ENCODE measurements at regions not wholly inside any gene's neighbourhood (a gene's known extent, or its start where the extent isn't known, plus 50 kb on each side); places are given as distances from the start of the nearest gene placed in this dataset.

GRCh38 chr12:30197392-30198057 lies 413.8 kb upstream of the TMTC1 start:
- H3K9me3 ChIP-seq (ENCODE audit: control insufficient read depth, insufficient read depth, low read length), result no peaks in the 10 kb centered on the region
- no peak for ATAC-seq
- no peak overlapping the region for H3K4me3 ChIP-seq (ENCODE audit: low read length)
- peaks cover 2% of the 10 kb centered on the region for H3K27me3 ChIP-seq (ENCODE audit: control insufficient read depth, insufficient read depth, low read length)
- no peaks in the 10 kb centered on the region for H3K4me1 ChIP-seq (ENCODE audit: control insufficient read depth, insufficient read depth, low read length)
- DNase-seq, result no peak
- intact Hi-C loops (cut with micrococcal nuclease), result no loop called here
- Mint-ChIP-seq H3K27ac (no peak overlapping the region), H3K4me3 (no peak overlapping the region), H3K4me1 (no peaks in the 10 kb centered on the region), H3K27me3 (ENCODE audit: low read depth in 2 of 2) (peaks cover 0 to 2% of the 10 kb centered on the region in 2 donors), H3K9me3 (peaks cover 0 to 2% of the 10 kb centered on the region in 2 donors), H3K36me3 (no peaks in the 10 kb centered on the region)
- TF ChIP-seq, protein P1, sequence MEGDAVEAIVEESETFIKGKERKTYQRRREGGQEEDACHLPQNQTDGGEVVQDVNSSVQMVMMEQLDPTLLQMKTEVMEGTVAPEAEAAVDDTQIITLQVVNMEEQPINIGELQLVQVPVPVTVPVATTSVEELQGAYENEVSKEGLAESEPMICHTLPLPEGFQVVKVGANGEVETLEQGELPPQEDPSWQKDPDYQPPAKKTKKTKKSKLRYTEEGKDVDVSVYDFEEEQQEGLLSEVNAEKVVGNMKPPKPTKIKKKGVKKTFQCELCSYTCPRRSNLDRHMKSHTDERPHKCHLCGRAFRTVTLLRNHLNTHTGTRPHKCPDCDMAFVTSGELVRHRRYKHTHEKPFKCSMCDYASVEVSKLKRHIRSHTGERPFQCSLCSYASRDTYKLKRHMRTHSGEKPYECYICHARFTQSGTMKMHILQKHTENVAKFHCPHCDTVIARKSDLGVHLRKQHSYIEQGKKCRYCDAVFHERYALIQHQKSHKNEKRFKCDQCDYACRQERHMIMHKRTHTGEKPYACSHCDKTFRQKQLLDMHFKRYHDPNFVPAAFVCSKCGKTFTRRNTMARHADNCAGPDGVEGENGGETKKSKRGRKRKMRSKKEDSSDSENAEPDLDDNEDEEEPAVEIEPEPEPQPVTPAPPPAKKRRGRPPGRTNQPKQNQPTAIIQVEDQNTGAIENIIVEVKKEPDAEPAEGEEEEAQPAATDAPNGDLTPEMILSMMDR (IDR thresholded peaks at IDR 0.05), result no peak
- WGBS (ENCODE audit: insufficient coverage), result 70% methylated on average over 4 of the region's 6 CpGs
- no peak overlapping the region for H3K27ac ChIP-seq (ENCODE audit: low read length)
- no peaks in the 10 kb centered on the region for H3K36me3 ChIP-seq (ENCODE audit: control insufficient read depth, insufficient read depth, low read length)

GRCh38 chr12:30191696-30192455 lies 408.1 kb upstream of the TMTC1 start:
- peaks cover 0 to 2% of the 10 kb centered on the region in 2 donors for H3K9me3 Mint-ChIP-seq
- H3K27ac Mint-ChIP-seq, result no peak overlapping the region
- Histone ChIP-seq H3K4me1 (ENCODE audit: control insufficient read depth, insufficient read depth, low read length) (no peaks in the 10 kb centered on the region), H3K36me3 (ENCODE audit: control insufficient read depth, insufficient read depth, low read length) (no peaks in the 10 kb centered on the region), H3K9me3 (ENCODE audit: control insufficient read depth, insufficient read depth, low read length) (no peaks in the 10 kb centered on the region), H3K4me3 (ENCODE audit: low read length) (no peak overlapping the region), H3K27me3 (ENCODE audit: control insufficient read depth, insufficient read depth, low read length) (no peaks in the 10 kb centered on the region), H3K27ac (ENCODE audit: low read length) (no peak overlapping the region)
- TF ChIP-seq, protein P1 (IDR thresholded peaks at IDR 0.05), result no peak
- no peaks in the 10 kb centered on the region for H3K27me3 Mint-ChIP-seq (ENCODE audit: low read depth in 2 of 2)
- DNase-seq (no peak), ATAC-seq (no peak)
- H3K4me3 Mint-ChIP-seq, result no peak overlapping the region
- intact Hi-C loops (cut with micrococcal nuclease), result no loop called here
- H3K4me1 Mint-ChIP-seq, result no peaks in the 10 kb centered on the region
- 48% methylated on average over 3 of the region's 3 CpGs for WGBS (ENCODE audit: insufficient coverage)
- no peaks in the 10 kb centered on the region for H3K36me3 Mint-ChIP-seq

DNA sequence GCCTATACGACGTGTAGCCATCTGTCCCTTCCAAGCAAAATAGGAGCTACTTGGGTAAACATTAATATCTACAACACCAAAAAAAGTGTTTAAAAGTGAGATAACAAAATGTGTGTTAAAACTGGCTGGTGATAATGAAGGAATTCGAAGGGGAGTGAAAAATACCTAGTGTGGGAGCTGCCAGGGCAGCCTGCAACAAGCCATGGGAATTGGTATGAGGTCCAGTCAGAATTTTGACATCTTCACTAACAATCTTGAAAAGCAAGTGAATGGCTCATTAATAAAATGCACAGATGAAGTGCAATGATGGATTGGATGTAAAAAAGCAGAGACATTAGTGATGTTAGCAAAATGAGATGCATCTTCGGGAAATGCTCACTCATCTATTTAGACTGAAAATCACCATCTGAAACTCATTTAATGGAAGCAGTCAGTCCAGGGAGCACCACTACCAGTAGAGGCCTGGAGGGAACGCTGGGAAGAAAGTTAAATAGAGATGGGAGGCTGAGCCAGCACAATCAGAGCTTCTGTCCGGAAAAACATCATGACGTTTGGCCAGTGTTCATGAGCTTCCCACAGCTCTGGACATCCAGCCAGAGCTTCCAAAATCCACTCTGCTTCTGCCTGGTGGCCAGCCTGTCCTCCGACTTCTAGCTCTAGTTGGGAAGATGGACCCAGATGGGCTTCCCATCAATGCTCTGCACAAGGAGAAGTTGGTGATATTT lies 405.0 kb upstream of the TMTC1 start:
- ATAC-seq (no peak), DNase-seq (no peak)
- TF ChIP-seq, protein P1 (IDR thresholded peaks at IDR 0.05), result no peak
- Mint-ChIP-seq H3K36me3 (no peaks in the 10 kb centered on the region), H3K4me1 (no peaks in the 10 kb centered on the region), H3K27me3 (ENCODE audit: low read depth in 2 of 2) (no peaks in the 10 kb centered on the region), H3K4me3 (no peak overlapping the region), H3K27ac (no peak overlapping the region), H3K9me3 (no peaks in the 10 kb centered on the region)
- Histone ChIP-seq H3K27ac (ENCODE audit: low read length) (no peak overlapping the region), H3K36me3 (ENCODE audit: control insufficient read depth, insufficient read depth, low read length) (no peaks in the 10 kb centered on the region), H3K4me1 (ENCODE audit: control insufficient read depth, insufficient read depth, low read length) (no peaks in the 10 kb centered on the region), H3K9me3 (ENCODE audit: control insufficient read depth, insufficient read depth, low read length) (no peaks in the 10 kb centered on the region), H3K27me3 (ENCODE audit: control insufficient read depth, insufficient read depth, low read length) (no peaks in the 10 kb centered on the region), H3K4me3 (ENCODE audit: low read length) (no peak overlapping the region)
- intact Hi-C loops (cut with micrococcal nuclease), result no loop called here
- WGBS (ENCODE audit: insufficient coverage), result 71% methylated on average over 6 of the region's 8 CpGs

Measured in natural killer cell (primary cell).